ENCODE measurements at regions not wholly inside any gene's neighbourhood (a gene's known extent, or its start where the extent isn't known, plus 50 kb on each side); places are given as distances from the start of the nearest gene placed in this dataset.

GRCh38 chr12:81944886-81945285, 185.7 kb upstream of the PPFIA2 start:
- TF ChIP-seq, protein P1, sequence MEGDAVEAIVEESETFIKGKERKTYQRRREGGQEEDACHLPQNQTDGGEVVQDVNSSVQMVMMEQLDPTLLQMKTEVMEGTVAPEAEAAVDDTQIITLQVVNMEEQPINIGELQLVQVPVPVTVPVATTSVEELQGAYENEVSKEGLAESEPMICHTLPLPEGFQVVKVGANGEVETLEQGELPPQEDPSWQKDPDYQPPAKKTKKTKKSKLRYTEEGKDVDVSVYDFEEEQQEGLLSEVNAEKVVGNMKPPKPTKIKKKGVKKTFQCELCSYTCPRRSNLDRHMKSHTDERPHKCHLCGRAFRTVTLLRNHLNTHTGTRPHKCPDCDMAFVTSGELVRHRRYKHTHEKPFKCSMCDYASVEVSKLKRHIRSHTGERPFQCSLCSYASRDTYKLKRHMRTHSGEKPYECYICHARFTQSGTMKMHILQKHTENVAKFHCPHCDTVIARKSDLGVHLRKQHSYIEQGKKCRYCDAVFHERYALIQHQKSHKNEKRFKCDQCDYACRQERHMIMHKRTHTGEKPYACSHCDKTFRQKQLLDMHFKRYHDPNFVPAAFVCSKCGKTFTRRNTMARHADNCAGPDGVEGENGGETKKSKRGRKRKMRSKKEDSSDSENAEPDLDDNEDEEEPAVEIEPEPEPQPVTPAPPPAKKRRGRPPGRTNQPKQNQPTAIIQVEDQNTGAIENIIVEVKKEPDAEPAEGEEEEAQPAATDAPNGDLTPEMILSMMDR (IDR thresholded peaks at IDR 0.05; ENCODE audit: low read depth, low read length) = no peak
- no peak for DNase-seq (ENCODE audit: low read depth, low spot score)
- in situ Hi-C loops (cut with HindIII; ENCODE audit: low sequenced_read_pairs) = no loop called here
- H3K4me3 ChIP-seq (ENCODE audit: low read depth, low read length) = no peak overlapping the region

GRCh38 chr12:81942594-81942993, 183.4 kb upstream of the PPFIA2 start:
- TF ChIP-seq, protein P1 (IDR thresholded peaks at IDR 0.05; ENCODE audit: low read depth, low read length) = no peak
- in situ Hi-C loops (cut with HindIII; ENCODE audit: low sequenced_read_pairs) = no loop called here
- DNase-seq (ENCODE audit: low read depth, low spot score) = no peak
- no peak overlapping the region for H3K4me3 ChIP-seq (ENCODE audit: low read depth, low read length)

- H3K4me3 ChIP-seq (ENCODE audit: low read depth, low read length) = no peak overlapping the region
- in situ Hi-C loops (cut with HindIII; ENCODE audit: low sequenced_read_pairs) = no loop called here
- TF ChIP-seq, protein P1 (IDR thresholded peaks at IDR 0.05; ENCODE audit: low read depth, low read length) = no peak
- DNase-seq (ENCODE audit: low read depth, low spot score) = no peak
Observed at GRCh38 chr12:81930037-81930436, 170.9 kb upstream of the PPFIA2 start.

GRCh38 chr12:81896771-81897170, 137.6 kb upstream of the PPFIA2 start:
- DNase-seq (ENCODE audit: low read depth, low spot score) = no peak
- TF ChIP-seq, protein P1 (IDR thresholded peaks at IDR 0.05; ENCODE audit: low read depth, low read length) = no peak
- no peak overlapping the region for H3K4me3 ChIP-seq (ENCODE audit: low read depth, low read length)
- in situ Hi-C loops (cut with HindIII; ENCODE audit: low sequenced_read_pairs) = no loop called here

DNA sequence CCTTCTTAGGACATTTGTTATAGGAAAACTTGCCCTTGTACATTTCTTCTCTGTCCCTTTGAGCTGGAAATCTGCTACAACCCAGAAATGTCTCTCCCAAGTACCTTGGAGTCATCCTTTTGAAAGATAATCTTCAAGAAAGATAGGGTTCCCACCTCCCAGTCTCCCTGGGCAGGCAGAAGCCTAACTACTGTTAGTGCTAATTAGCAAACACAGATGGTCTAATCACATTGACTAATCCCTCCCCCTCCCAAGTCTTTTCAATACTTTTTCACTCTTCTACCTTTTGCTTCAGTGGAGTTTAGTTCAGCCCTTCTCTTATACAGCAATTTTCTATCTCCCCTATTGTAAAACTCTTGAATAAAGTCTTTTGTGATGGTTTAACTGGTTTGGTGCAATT, 129.8 kb upstream of the PPFIA2 start:
- TF ChIP-seq, protein P1 (IDR thresholded peaks at IDR 0.05; ENCODE audit: low read depth, low read length) = no peak
- in situ Hi-C loops (cut with HindIII; ENCODE audit: low sequenced_read_pairs) = no loop called here

DNA sequence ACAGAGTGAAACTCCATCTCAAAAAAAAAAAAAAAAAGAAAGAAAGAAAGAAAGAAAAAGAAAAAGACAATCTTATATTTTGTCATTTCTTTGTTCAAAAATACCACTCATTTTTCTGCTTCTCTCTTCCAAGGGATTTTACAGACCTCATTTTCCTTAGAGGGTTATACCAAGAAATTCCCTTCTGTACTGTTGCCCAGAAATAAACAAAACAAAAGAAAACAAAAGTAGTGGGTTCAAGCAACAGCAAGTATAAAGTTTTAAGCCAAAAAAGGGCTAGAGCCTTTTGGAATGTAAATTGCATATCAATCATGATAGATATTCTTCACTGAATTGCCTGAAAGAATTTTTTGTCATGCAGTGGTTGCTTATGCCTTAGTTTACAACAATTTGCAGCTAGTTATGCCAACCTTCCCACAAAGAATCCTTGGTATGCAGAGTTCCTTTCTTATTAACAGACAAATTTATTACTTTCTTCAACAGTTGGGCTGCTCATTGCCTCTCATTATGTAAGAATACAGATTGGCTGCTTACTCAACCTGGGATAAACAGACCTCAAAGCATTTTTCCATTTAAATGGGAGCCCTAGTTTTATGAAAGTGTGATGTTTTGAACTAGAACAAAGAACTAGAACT, 129.1 kb upstream of the PPFIA2 start:
- DNase-seq (ENCODE audit: low read depth, low spot score) = peak; percentile 71
- TF ChIP-seq, protein P1 (IDR thresholded peaks at IDR 0.05; ENCODE audit: low read depth, low read length) = no peak
- no peak overlapping the region for H3K4me3 ChIP-seq (ENCODE audit: low read depth, low read length)
- in situ Hi-C loops (cut with HindIII; ENCODE audit: low sequenced_read_pairs) = no loop called here

More for the DNA sequence above, 129.8 kb upstream of the PPFIA2 start:
- DNase-seq (ENCODE audit: low read depth, low spot score) = no peak
- no peak overlapping the region for H3K4me3 ChIP-seq (ENCODE audit: low read depth, low read length)
